SK-N-SH (cell line): ENCODE measurements at regions not wholly inside any gene's neighbourhood (a gene's known extent, or its start where the extent isn't known, plus 50 kb on each side); places are given as distances from the start of the nearest gene placed in this dataset.
"Not testable (repeated sequence)": the region's sequence is repeated elsewhere in the genome, so short reads cannot be mapped to it uniquely, and the experiment has no call there.

ENCODE experiments used
- CTCF ChIA-PET: fragments of 300-600, 350-600 bp; formaldehyde crosslinking; extraction: SDS; loops from one replicate; lab custom pipeline; 2021; lab: Yijun Ruan, JAX
- POLR2A ChIA-PET: fragments of 350-600 bp; sonication (Branson Sonifier 250); formaldehyde crosslinking; extraction: SDS; loops from one replicate; lab custom pipeline; 2020; ENCODE audit warnings: antibody characterized with exemption, inconsistent platforms; lab: Yijun Ruan, JAX
- DNase-seq: peaks from one replicate; pipeline ENCODE4 v3.0.0; 2012
- H2AFZ ChIP-seq: fragments of 200-600 bp; sonication (generic); 2 replicates; pipeline ENCODE4 v1.8.1; 2016; ENCODE audit warnings: antibody characterized with exemption, mild to moderate bottlenecking, low read depth
- H3F3A ChIP-seq: fragments of 200-600 bp; sonication (generic); replicated peaks from 2 replicates; pipeline ENCODE3; 2016; ENCODE audit warnings: antibody characterized with exemption, mild to moderate bottlenecking; ENCODE audit not compliant: insufficient read depth
- H3K27ac ChIP-seq, 2 experiments: fragments of 200-500 bp in 1 of 2; fragments of 200-600 bp in 1 of 2; sonication (Bioruptor generic) in 1 of 2; sonication (generic), shearing (Covaris generic) in 1 of 2; 2 replicates each; pipeline versions ENCODE4 v1.5.1 to v1.6.1; 2014 to 2016; ENCODE audit warnings: low read depth in 2 of 2, inconsistent platforms in 1 of 2, low read length in 1 of 2, mild to moderate bottlenecking in 1 of 2, mixed read lengths in 1 of 2
- H3K27me3 ChIP-seq: fragments of 200-600 bp; sonication (generic), shearing (Covaris generic); 2 replicates; pipeline ENCODE4 v1.6.1; 2016; ENCODE audit warnings: mixed run types; ENCODE audit not compliant: insufficient read depth
- H3K36me3 ChIP-seq, 2 experiments: fragments of 200-500 bp in 1 of 2; fragments of 200-600 bp in 1 of 2; sonication (Bioruptor generic) in 1 of 2; sonication (generic) in 1 of 2; replicated peaks in 1 of 2; 2 replicates each; pipeline versions ENCODE3 to v1.5.1; 2014 to 2016; ENCODE audit warnings: low read length in 1 of 2, mild to moderate bottlenecking in 1 of 2; ENCODE audit not compliant: insufficient read depth in 2 of 2, control insufficient read depth in 1 of 2
- H3K4me1 ChIP-seq, 2 experiments: fragments of 200-500 bp in 1 of 2; fragments of 200-600 bp in 1 of 2; sonication (Bioruptor generic) in 1 of 2; sonication (generic), shearing (Covaris generic) in 1 of 2; 2 replicates each; pipeline versions ENCODE4 v1.5.1 to v1.6.1; 2014 to 2016; ENCODE audit warnings: low read depth in 1 of 2, low read length in 1 of 2, mixed run types in 1 of 2; ENCODE audit not compliant: insufficient read depth in 2 of 2, control insufficient read depth in 1 of 2
- H3K4me2 ChIP-seq: fragments of 200-600 bp; sonication (generic), shearing (Covaris generic); 2 replicates; pipeline ENCODE4 v1.6.1; 2017; ENCODE audit warnings: mixed run types
- H3K4me3 ChIP-seq, 2 experiments: fragments of 200-500 bp in 1 of 2; fragments of 200-600 bp in 1 of 2; sonication (Bioruptor generic) in 1 of 2; sonication (generic), shearing (Covaris generic) in 1 of 2; 2 replicates each; pipeline versions ENCODE4 v1.5.1 to v1.8.1; 2014 to 2016; ENCODE audit warnings: low read depth in 2 of 2, inconsistent platforms in 1 of 2, low read length in 1 of 2, mild to moderate bottlenecking in 1 of 2, mixed read lengths in 1 of 2, moderate library complexity in 1 of 2
- H3K79me2 ChIP-seq: fragments of 200-600 bp; sonication (generic); 2 replicates; pipeline ENCODE4 v1.8.1; 2017; ENCODE audit warnings: mild to moderate bottlenecking; ENCODE audit not compliant: insufficient read depth
- H3K9ac ChIP-seq: fragments of 200-600 bp; sonication (generic); 2 replicates; pipeline ENCODE4 v1.6.1; 2017; ENCODE audit warnings: mixed run types
- H3K9me2 ChIP-seq: fragments of 200-600 bp; sonication (generic); 2 replicates; pipeline ENCODE4 v1.6.1; 2017; ENCODE audit warnings: mixed run types
- H3K9me3 ChIP-seq: fragments of 200-600 bp; sonication (generic); 2 replicates; pipeline ENCODE4 v1.6.1; 2017; ENCODE audit warnings: mixed run types, mild to moderate bottlenecking, moderate library complexity
- H4K20me1 ChIP-seq: fragments of 200-600 bp; sonication (generic); 2 replicates; pipeline ENCODE4 v1.6.1; 2017; ENCODE audit warnings: mild to moderate bottlenecking, mixed run types; ENCODE audit not compliant: insufficient read depth
- CHD2 ChIP-seq: fragments of 150-350 bp; IDR thresholded peaks from 2 replicates; pipeline ENCODE4 v1.6.1; 2018; ENCODE audit warnings: low read length; ENCODE audit not compliant: partially characterized antibody
- FOSL2 ChIP-seq: IDR thresholded peaks from 2 replicates; pipeline ENCODE4 v1.4.0; 2012; ENCODE audit warnings: low read depth, mild to moderate bottlenecking, moderate library complexity, borderline replicate concordance
- FOXM1 ChIP-seq: IDR thresholded peaks from 2 replicates; pipeline ENCODE4 v1.4.0; 2012; ENCODE audit warnings: low read depth, mild to moderate bottlenecking
- MEF2A ChIP-seq: IDR thresholded peaks from 2 replicates; pipeline ENCODE4 v1.4.0; 2012; ENCODE audit warnings: low read depth, borderline replicate concordance
- MXI1 ChIP-seq: IDR thresholded peaks from 2 replicates; pipeline ENCODE4 v1.6.1; 2012; ENCODE audit warnings: mild to moderate bottlenecking, low read depth, low read length, improper control_type of control experiment
- NRF1 ChIP-seq: IDR thresholded peaks from 2 replicates; pipeline ENCODE4 v1.6.1; 2012; ENCODE audit warnings: low read depth, mild to moderate bottlenecking, low read length
- RCOR1 ChIP-seq: fragments of 150-350 bp; IDR thresholded peaks from 2 replicates; pipeline ENCODE4 v1.6.1; 2017; ENCODE audit warnings: antibody characterized with exemption, low read length
- REST ChIP-seq: IDR thresholded peaks from 2 replicates; pipeline ENCODE4 v1.6.1; 2012; ENCODE audit warnings: mild to moderate bottlenecking, low read depth, low read length, moderate library complexity
- RFX5 ChIP-seq: IDR thresholded peaks from 2 replicates; pipeline ENCODE4 v1.6.1; 2012; ENCODE audit warnings: mild to moderate bottlenecking, improper control_type of control experiment, low read length
- TAF1 ChIP-seq: IDR thresholded peaks from 2 replicates; pipeline ENCODE4 v1.6.1; 2012; ENCODE audit warnings: low read depth, mild to moderate bottlenecking, low read length, moderate library complexity, borderline replicate concordance
- YY1 ChIP-seq: IDR thresholded peaks from 2 replicates; pipeline ENCODE4 v1.4.0; 2012; ENCODE audit warnings: low read depth, mild to moderate bottlenecking
- WGBS: methylation state at CpG from one replicate; pipeline ENCODE4 v1.1.6; 2017; ENCODE audit warnings: low lambda C conversion rate; 5-methylcytosine and 5-hydroxymethylcytosine counted together

GRCh38 chr16:26987597-26988010 is 79.1 kb upstream of the C16orf82 start:
- Histone ChIP-seq H3K27me3 (no peaks in the 10 kb centered on the region), H3K9me3 (no peaks in the 10 kb centered on the region), H3K9ac (no peak overlapping the region), H4K20me1 (no peaks in the 10 kb centered on the region), H3K4me3 (no peak overlapping the region), H3F3A (no peaks in the 10 kb centered on the region), H3K4me1 (no peaks in the 10 kb centered on the region), H3K36me3 (no peaks in the 10 kb centered on the region), H3K79me2 (no peaks in the 10 kb centered on the region), H2AFZ (no peak overlapping the region), H3K4me2 (no peak overlapping the region), H3K27ac (no peak overlapping the region), H3K9me2 (no peaks in the 10 kb centered on the region)
- ChIA-PET POLR2A (no interaction called here), CTCF (interaction anchor here (0.5 kb wide), 1 partner anchor 25 kb away, joined by 3 read pairs; no protein-coding TSS in a partner anchor)
- 3% methylated on average over 3 of the region's 7 CpGs for WGBS
- TF ChIP-seq CHD2: no peak
- TF ChIP-seq TAF1: no peak
- no peak for TF ChIP-seq RCOR1
- no peak for DNase-seq

GRCh38 chr16:26988186-26988585 is 78.5 kb upstream of the C16orf82 start:
- H2AFZ ChIP-seq: no peak overlapping the region
- TF ChIP-seq YY1 (no peak), RFX5 (no peak), FOSL2 (no peak), MEF2A (no peak), FOXM1 (no peak), MXI1 (no peak), NRF1 (no peak), REST (no peak)
- no peak overlapping the region for H3K4me3 ChIP-seq
- no peaks in the 10 kb centered on the region for H4K20me1 ChIP-seq
- H3K9me3 ChIP-seq: no peaks in the 10 kb centered on the region
- no peaks in the 10 kb centered on the region for H3K36me3 ChIP-seq
- no peaks in the 10 kb centered on the region for H3K27me3 ChIP-seq
- H3F3A ChIP-seq: no peaks in the 10 kb centered on the region
- DNase-seq: no peak
- ChIA-PET POLR2A (no interaction called here), CTCF (interaction anchor here (0.5 kb wide), 1 partner anchor 24 kb away, joined by 3 read pairs; no protein-coding TSS in a partner anchor)
- H3K9ac ChIP-seq: no peak overlapping the region
- no peaks in the 10 kb centered on the region for H3K79me2 ChIP-seq
- no peaks in the 10 kb centered on the region for H3K4me1 ChIP-seq
- H3K4me2 ChIP-seq: no peak overlapping the region
- H3K9me2 ChIP-seq: no peaks in the 10 kb centered on the region
- H3K27ac ChIP-seq: no peak overlapping the region
- whole genome bisulfite sequencing: 0% methylated on average over 4 of the region's 5 CpGs

- H3K4me1 ChIP-seq, H3K36me3 ChIP-seq, H3K79me2 ChIP-seq, H3F3A ChIP-seq, POLR2A ChIA-PET, H3K27ac ChIP-seq, H2AFZ ChIP-seq, H3K9me3 ChIP-seq, H3K9me2 ChIP-seq, H3K27me3 ChIP-seq, H4K20me1 ChIP-seq, H3K4me3 ChIP-seq, H3K9ac ChIP-seq, DNase-seq, CTCF ChIA-PET, H3K4me2 ChIP-seq: not testable (repeated sequence)
- WGBS: 18% methylated on average over 5 of the region's 5 CpGs
These were observed 76.2 kb upstream of the C16orf82 start for GRCh38 chr16:26990384-26991120.
